ENCODE measurements at regions not wholly inside any gene's neighbourhood (a gene's known extent, or its start where the extent isn't known, plus 50 kb on each side); places are given as distances from the start of the nearest gene placed in this dataset.

- TF ChIP-seq GATA2 (IDR thresholded peaks at IDR 0.05; ENCODE audit: low read depth, low read length) (no peak), GATA3 (IDR thresholded peaks at IDR 0.05; ENCODE audit: low read depth, low read length) (no peak)
Observed at GRCh38 chr5:123269436-123269835, 153.8 kb downstream of the CEP120 start.

Data from SH-SY5Y (cell line).